Osteoblast (primary cell): ENCODE measurements at regions not wholly inside any gene's neighbourhood (a gene's known extent, or its start where the extent isn't known, plus 50 kb on each side); places are given as distances from the start of the nearest gene placed in this dataset.

ENCODE experiments used
- DNase-seq: peaks from one replicate; pipeline ENCODE4 v3.0.0; 2011; ENCODE audit warnings: low spot score, mixed read lengths; ENCODE audit not compliant: insufficient read length; ENCODE audit errors: missing footprints
- H2AFZ ChIP-seq: 2 replicates; pipeline ENCODE4 v1.6.0; 2011; ENCODE audit warnings: mild to moderate bottlenecking, low read length
- H3K27ac ChIP-seq: 2 replicates; pipeline ENCODE4 v1.5.1; 2011; ENCODE audit warnings: mild to moderate bottlenecking, low read depth, low read length, moderate library complexity
- H3K27me3 ChIP-seq: 2 replicates; pipeline ENCODE4 v1.6.0; 2012; ENCODE audit warnings: mild to moderate bottlenecking, control low read depth, inconsistent platforms, low read length, moderate library complexity; ENCODE audit not compliant: insufficient read depth
- H3K36me3 ChIP-seq: 2 replicates; pipeline ENCODE4 v1.5.1; 2011; ENCODE audit warnings: mild to moderate bottlenecking, low read length, control low read depth, moderate library complexity; ENCODE audit not compliant: insufficient read depth
- H3K4me1 ChIP-seq: 2 replicates; pipeline ENCODE4 v1.5.1; 2011; ENCODE audit warnings: mild to moderate bottlenecking, low read length, control low read depth, moderate library complexity; ENCODE audit not compliant: insufficient read depth
- H3K4me2 ChIP-seq: 2 replicates; pipeline ENCODE4 v1.6.0; 2011; ENCODE audit warnings: mild to moderate bottlenecking, low read length; ENCODE audit not compliant: insufficient read depth
- H3K4me3 ChIP-seq: fragments of 200-600 bp; sonication (generic); 3 replicates; pipeline ENCODE4 v1.5.1; 2012; ENCODE audit warnings: mild to moderate bottlenecking, low read length, inconsistent platforms; ENCODE audit not compliant: insufficient read depth
- H3K79me2 ChIP-seq: 2 replicates; pipeline ENCODE4 v1.6.0; 2012; ENCODE audit warnings: mild to moderate bottlenecking, low read length, control low read depth, inconsistent platforms; ENCODE audit not compliant: insufficient read depth
- H3K9me3 ChIP-seq: 2 replicates; pipeline ENCODE4 v1.5.1; 2011; ENCODE audit warnings: low read depth, low read length, control low read depth
- H4K20me1 ChIP-seq: 2 replicates; pipeline ENCODE4 v1.6.0; 2012; ENCODE audit warnings: mild to moderate bottlenecking, low read length, control low read depth; ENCODE audit not compliant: insufficient read depth
- CTCF ChIP-seq: IDR thresholded peaks from 2 replicates; pipeline ENCODE4 v1.5.1; 2011; ENCODE audit warnings: mild to moderate bottlenecking, low read depth, low read length, moderate library complexity; ENCODE audit errors: extremely low read depth

GRCh38 chr6:14046476-14047068 is 71.0 kb upstream of the CD83 start:
- Histone ChIP-seq H4K20me1 (no peaks in the 10 kb centered on the region), H3K36me3 (no peaks in the 10 kb centered on the region), H3K4me3 (no peak overlapping the region), H3K4me1 (no peaks in the 10 kb centered on the region), H3K4me2 (no peak overlapping the region), H3K27ac (no peak overlapping the region), H3K79me2 (no peaks in the 10 kb centered on the region), H3K9me3 (no peaks in the 10 kb centered on the region), H3K27me3 (peaks cover 11% of the 10 kb centered on the region), H2AFZ (no peak overlapping the region)
- DNase-seq: no peak
- TF ChIP-seq CTCF: peak; percentile 79

GRCh38 chr6:14047151-14047740 is 70.3 kb upstream of the CD83 start:
- TF ChIP-seq CTCF: no peak
- Histone ChIP-seq H3K27me3 (peaks cover 11% of the 10 kb centered on the region), H4K20me1 (no peaks in the 10 kb centered on the region), H3K4me3 (no peak overlapping the region), H2AFZ (no peak overlapping the region), H3K4me1 (no peaks in the 10 kb centered on the region), H3K79me2 (no peaks in the 10 kb centered on the region), H3K9me3 (no peaks in the 10 kb centered on the region), H3K27ac (no peak overlapping the region), H3K36me3 (no peaks in the 10 kb centered on the region), H3K4me2 (no peak overlapping the region)
- DNase-seq: no peak

GRCh38 chr6:14048837-14049236 is 68.7 kb upstream of the CD83 start:
- no peaks in the 10 kb centered on the region for H3K4me1 ChIP-seq
- H4K20me1 ChIP-seq: no peaks in the 10 kb centered on the region
- peaks cover 11% of the 10 kb centered on the region for H3K27me3 ChIP-seq
- no peaks in the 10 kb centered on the region for H3K79me2 ChIP-seq
- H3K27ac ChIP-seq: no peak overlapping the region
- H3K4me2 ChIP-seq: no peak overlapping the region
- H2AFZ ChIP-seq: no peak overlapping the region
- no peak overlapping the region for H3K4me3 ChIP-seq
- H3K36me3 ChIP-seq: no peaks in the 10 kb centered on the region
- H3K9me3 ChIP-seq: no peaks in the 10 kb centered on the region
- no peak for TF ChIP-seq CTCF
- no peak for DNase-seq

- no peak overlapping the region for H3K4me2 ChIP-seq
- no peak overlapping the region for H3K4me3 ChIP-seq
- TF ChIP-seq CTCF: no peak
- H3K27ac ChIP-seq: no peak overlapping the region
- no peaks in the 10 kb centered on the region for H3K9me3 ChIP-seq
- no peaks in the 10 kb centered on the region for H3K79me2 ChIP-seq
- H3K4me1 ChIP-seq: peaks cover 2% of the 10 kb centered on the region
- H3K27me3 ChIP-seq: peaks cover 11% of the 10 kb centered on the region
- H4K20me1 ChIP-seq: no peaks in the 10 kb centered on the region
- DNase-seq: no peak
- no peak overlapping the region for H2AFZ ChIP-seq
- no peaks in the 10 kb centered on the region for H3K36me3 ChIP-seq
Observed at GRCh38 chr6:14051355-14051754, 66.2 kb upstream of the CD83 start.
